Immature natural killer cell (primary cell): ENCODE measurements at regions not wholly inside any gene's neighbourhood (a gene's known extent, or its start where the extent isn't known, plus 50 kb on each side); places are given as distances from the start of the nearest gene placed in this dataset.
"Not testable (repeated sequence)": the region's sequence is repeated elsewhere in the genome, so short reads cannot be mapped to it uniquely, and the experiment has no call there.

Experiments used
- DNase-seq, 3 donors: peaks; one replicate each; pipeline ENCODE4 v3.0.0; 2022; ENCODE audit warnings: mixed read lengths in 1 of 3
- H3K27ac Mint-ChIP-seq, 6 donors: one replicate each; pipeline ENCODE4 v1.8.0; 2020; ENCODE audit warnings: mixed read lengths in 6 of 6, mild to moderate bottlenecking in 5 of 6, inconsistent platforms in 4 of 6, moderate library complexity in 3 of 6
- H3K27me3 Mint-ChIP-seq, 3 donors: one replicate each; pipeline ENCODE4 v1.8.0; 2020 to 2021; ENCODE audit warnings: low read depth in 3 of 3, mild to moderate bottlenecking in 3 of 3, mixed read lengths in 3 of 3, moderate library complexity in 3 of 3, inconsistent platforms in 1 of 3
- H3K36me3 Mint-ChIP-seq, 3 donors: one replicate each; pipeline ENCODE4 v1.8.0; 2020; ENCODE audit warnings: mixed read lengths in 3 of 3, inconsistent platforms in 2 of 3, mild to moderate bottlenecking in 2 of 3
- H3K4me1 Mint-ChIP-seq, 2 donors: one replicate each; pipeline ENCODE4 v1.8.0; 2020; ENCODE audit warnings: inconsistent platforms in 2 of 2, mild to moderate bottlenecking in 2 of 2, mixed read lengths in 2 of 2, moderate library complexity in 1 of 2
- H3K4me3 Mint-ChIP-seq, 5 donors: one replicate each; pipeline ENCODE4 v1.8.0; 2020; ENCODE audit warnings: mild to moderate bottlenecking in 5 of 5, mixed read lengths in 5 of 5, inconsistent platforms in 3 of 5, moderate library complexity in 3 of 5
- H3K9me3 Mint-ChIP-seq, 6 donors: one replicate each; pipeline ENCODE4 v1.8.0; 2020; ENCODE audit warnings: mild to moderate bottlenecking in 6 of 6, mixed read lengths in 6 of 6, inconsistent platforms in 4 of 6, moderate library complexity in 3 of 6

- Mint-ChIP-seq H3K36me3 (peaks cover 0 to 21% (median 3%) of the 10 kb centered on the region in 3 donors), H3K4me1 (peaks cover 0 to 7% of the 10 kb centered on the region in 2 donors), H3K9me3 (peaks cover 0 to 1% (median 0%) of the 10 kb centered on the region in 6 donors), H3K27ac (peak overlapping the region in 1 of 6 donors; percentile 12), H3K27me3 (peaks cover 0 to 4% (median 3%) of the 10 kb centered on the region in 3 donors), H3K4me3 (no peak overlapping the region)
- DNase-seq = no peak
Observed at GRCh38 chr2:241957276-241957675, 87.7 kb downstream of the RTP5 start.

GRCh38 chr2:241958818-241959545, 89.5 kb downstream of the RTP5 start:
- no peak overlapping the region for H3K4me3 Mint-ChIP-seq
- peaks cover 0 to 19% (median 3%) of the 10 kb centered on the region in 3 donors for H3K36me3 Mint-ChIP-seq
- peak overlapping the region in 1 of 6 donors; percentile 56 for H3K27ac Mint-ChIP-seq
- peaks cover 0 to 1% (median 0%) of the 10 kb centered on the region in 6 donors for H3K9me3 Mint-ChIP-seq
- peaks cover 0 to 10% of the 10 kb centered on the region in 2 donors for H3K4me1 Mint-ChIP-seq
- peaks cover 1 to 7% (median 4%) of the 10 kb centered on the region in 3 donors for H3K27me3 Mint-ChIP-seq
- no peak for DNase-seq

GRCh38 chr2:241959751-241960269, 90.3 kb downstream of the RTP5 start:
- Mint-ChIP-seq H3K4me3 (no peak overlapping the region), H3K36me3 (peaks cover 0 to 11% (median 3%) of the 10 kb centered on the region in 3 donors), H3K4me1 (peaks cover 0 to 10% of the 10 kb centered on the region in 2 donors), H3K27me3 (peaks cover 2 to 10% (median 4%) of the 10 kb centered on the region in 3 donors), H3K27ac (peak overlapping the region in 1 of 6 donors; percentile 89), H3K9me3 (peaks cover 0 to 1% (median 0%) of the 10 kb centered on the region in 6 donors)
- no peak for DNase-seq

GRCh38 chr2:241961454-241961853, 91.9 kb downstream of the RTP5 start:
- no peaks in the 10 kb centered on the region for H3K9me3 Mint-ChIP-seq
- H3K4me3 Mint-ChIP-seq = peak overlapping the region in 1 of 5 donors; percentile 61
- H3K27ac Mint-ChIP-seq = peak overlapping the region in 2 of 6 donors; percentile 16 to 89
- H3K4me1 Mint-ChIP-seq = peaks cover 12 to 19% of the 10 kb centered on the region in 2 donors
- peaks cover 2 to 16% (median 4%) of the 10 kb centered on the region in 3 donors for H3K27me3 Mint-ChIP-seq
- no peak for DNase-seq
- H3K36me3 Mint-ChIP-seq = peaks cover 0 to 9% (median 3%) of the 10 kb centered on the region in 3 donors

GRCh38 chr2:241964133-241964532, 94.6 kb downstream of the RTP5 start:
- Mint-ChIP-seq H3K27me3 (peaks cover 0 to 15% (median 4%) of the 10 kb centered on the region in 3 donors), H3K4me3 (peak overlapping the region in 1 of 5 donors; percentile 46), H3K4me1 (peaks cover 19 to 25% of the 10 kb centered on the region in 2 donors), H3K27ac (peak overlapping the region in 2 of 6 donors; percentile 37 to 74), H3K36me3 (peaks cover 0 to 3% (median 0%) of the 10 kb centered on the region in 3 donors), H3K9me3 (no peaks in the 10 kb centered on the region)
- DNase-seq = no peak

- Mint-ChIP-seq H3K36me3 (peaks cover 0 to 4% (median 0%) of the 10 kb centered on the region in 3 donors), H3K27me3 (peaks cover 0 to 16% (median 4%) of the 10 kb centered on the region in 3 donors), H3K27ac (peak overlapping the region; percentile 74 to 91 (median 85)), H3K4me1 (peaks cover 19 to 25% of the 10 kb centered on the region in 2 donors), H3K4me3 (peak overlapping the region; percentile 65 to 88 (median 83)), H3K9me3 (no peaks in the 10 kb centered on the region)
- peak; percentile 73 to 81 (median 78) for DNase-seq
Observed at GRCh38 chr2:241965931-241966412, 96.4 kb downstream of the RTP5 start.

GRCh38 chr2:241966647-241967466, 97.3 kb downstream of the RTP5 start:
- Mint-ChIP-seq H3K27ac (peak overlapping the region; percentile 74 to 91 (median 85)), H3K4me3 (peak overlapping the region; percentile 65 to 88 (median 83)), H3K36me3 (peaks cover 0 to 8% (median 3%) of the 10 kb centered on the region in 3 donors), H3K9me3 (no peaks in the 10 kb centered on the region), H3K27me3 (peaks cover 0 to 16% (median 4%) of the 10 kb centered on the region in 3 donors), H3K4me1 (peaks cover 19 to 22% of the 10 kb centered on the region in 2 donors)
- DNase-seq = no peak

- H3K27me3 Mint-ChIP-seq = peaks cover 0 to 16% (median 4%) of the 10 kb centered on the region in 3 donors
- no peak for DNase-seq
- H3K4me3 Mint-ChIP-seq = no peak overlapping the region
- H3K36me3 Mint-ChIP-seq = peaks cover 0 to 15% (median 10%) of the 10 kb centered on the region in 3 donors
- peak overlapping the region in 1 of 6 donors; percentile 91 for H3K27ac Mint-ChIP-seq
- H3K9me3 Mint-ChIP-seq = no peaks in the 10 kb centered on the region
- H3K4me1 Mint-ChIP-seq = peaks cover 15 to 19% of the 10 kb centered on the region in 2 donors
Observed at GRCh38 chr2:241967467-241968144, 98.1 kb downstream of the RTP5 start.

- H3K4me1 Mint-ChIP-seq = peaks cover 15 to 19% of the 10 kb centered on the region in 2 donors
- peaks cover 0 to 16% (median 4%) of the 10 kb centered on the region in 3 donors for H3K27me3 Mint-ChIP-seq
- no peak overlapping the region for H3K27ac Mint-ChIP-seq
- H3K36me3 Mint-ChIP-seq = peaks cover 0 to 22% (median 10%) of the 10 kb centered on the region in 3 donors
- no peak for DNase-seq
- no peak overlapping the region for H3K4me3 Mint-ChIP-seq
- H3K9me3 Mint-ChIP-seq = no peaks in the 10 kb centered on the region
Observed at GRCh38 chr2:241968417-241968816, 98.9 kb downstream of the RTP5 start.

GRCh38 chr2:241969182-241969581, 99.7 kb downstream of the RTP5 start:
- H3K27ac Mint-ChIP-seq = not testable (repeated sequence)
- H3K36me3 Mint-ChIP-seq = peaks cover 0 to 22% (median 10%) of the 10 kb centered on the region in 3 donors

GRCh38 chr2:241970716-241971115, 101.2 kb downstream of the RTP5 start:
- H3K4me1 Mint-ChIP-seq = peaks cover 13 to 14% of the 10 kb centered on the region in 2 donors
- peaks cover 0 to 22% (median 10%) of the 10 kb centered on the region in 3 donors for H3K36me3 Mint-ChIP-seq
- H3K4me3 Mint-ChIP-seq = no peak overlapping the region
- no peak for DNase-seq
- no peak overlapping the region for H3K27ac Mint-ChIP-seq
- H3K9me3 Mint-ChIP-seq = no peaks in the 10 kb centered on the region
- peaks cover 0 to 8% (median 2%) of the 10 kb centered on the region in 3 donors for H3K27me3 Mint-ChIP-seq

More at GRCh38 chr2:241969182-241969581, 99.7 kb downstream of the RTP5 start:
- H3K9me3 Mint-ChIP-seq, H3K4me3 Mint-ChIP-seq, DNase-seq: not testable (repeated sequence)
- Mint-ChIP-seq H3K4me1 (peaks cover 15 to 19% of the 10 kb centered on the region in 2 donors), H3K27me3 (peaks cover 0 to 10% (median 2%) of the 10 kb centered on the region in 3 donors)

GRCh38 chr2:241974096-241974495, 104.6 kb downstream of the RTP5 start:
- no peaks in the 10 kb centered on the region for H3K4me1 Mint-ChIP-seq
- no peak overlapping the region for H3K4me3 Mint-ChIP-seq
- peaks cover 3 to 33% (median 17%) of the 10 kb centered on the region in 3 donors for H3K36me3 Mint-ChIP-seq
- peaks cover 0 to 2% (median 0%) of the 10 kb centered on the region in 6 donors for H3K9me3 Mint-ChIP-seq
- H3K27ac Mint-ChIP-seq = no peak overlapping the region
- H3K27me3 Mint-ChIP-seq = peaks cover 0 to 1% (median 0%) of the 10 kb centered on the region in 3 donors
- DNase-seq = no peak
